Stomach (tissue), 4 donors: ENCODE measurements at regions not wholly inside any gene's neighbourhood (a gene's known extent, or its start where the extent isn't known, plus 50 kb on each side); places are given as distances from the start of the nearest gene placed in this dataset.

Experiments
- POLR2AphosphoS5 ChIP-seq, 3 donors: sonication (generic); formaldehyde crosslinking; IDR thresholded peaks; one replicate each; pipeline ENCODE4 v1.6.1; 2016; ENCODE audit warnings: antibody characterized with exemption in 3 of 3
- TF ChIP-seq, protein P1 (sequence below), 7 experiments: fragments of 450-650 bp in 4 of 7; fragments of 200-600 bp in 3 of 7; sonication (generic) in 3 of 7; IDR thresholded peaks; one replicate each; pipeline ENCODE4 v1.5.1; 2016 to 2019; ENCODE audit warnings: antibody characterized with exemption in 7 of 7, control low read depth in 2 of 7, mild to moderate bottlenecking in 1 of 7

DNA sequence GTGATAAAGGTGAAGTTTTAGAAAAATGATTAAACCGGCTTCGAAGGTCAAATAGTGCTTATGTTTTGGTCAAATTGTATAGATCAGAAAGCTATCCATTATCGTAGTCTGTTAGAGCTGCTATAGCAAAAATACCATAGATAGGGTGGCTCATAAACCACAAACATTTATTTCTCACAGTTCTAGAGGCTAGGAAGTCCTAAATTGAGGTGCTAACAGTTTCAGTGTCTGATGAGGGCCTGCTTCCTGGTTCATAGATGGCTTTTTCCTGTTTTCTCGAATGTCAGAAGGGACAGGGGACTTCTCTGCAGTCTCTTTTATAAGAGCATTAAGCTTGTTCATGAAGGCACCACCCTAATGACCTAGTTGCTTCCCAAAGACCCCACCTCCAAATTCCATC is 186.6 kb upstream of the ERBB4 start:
- TF ChIP-seq, protein P1, sequence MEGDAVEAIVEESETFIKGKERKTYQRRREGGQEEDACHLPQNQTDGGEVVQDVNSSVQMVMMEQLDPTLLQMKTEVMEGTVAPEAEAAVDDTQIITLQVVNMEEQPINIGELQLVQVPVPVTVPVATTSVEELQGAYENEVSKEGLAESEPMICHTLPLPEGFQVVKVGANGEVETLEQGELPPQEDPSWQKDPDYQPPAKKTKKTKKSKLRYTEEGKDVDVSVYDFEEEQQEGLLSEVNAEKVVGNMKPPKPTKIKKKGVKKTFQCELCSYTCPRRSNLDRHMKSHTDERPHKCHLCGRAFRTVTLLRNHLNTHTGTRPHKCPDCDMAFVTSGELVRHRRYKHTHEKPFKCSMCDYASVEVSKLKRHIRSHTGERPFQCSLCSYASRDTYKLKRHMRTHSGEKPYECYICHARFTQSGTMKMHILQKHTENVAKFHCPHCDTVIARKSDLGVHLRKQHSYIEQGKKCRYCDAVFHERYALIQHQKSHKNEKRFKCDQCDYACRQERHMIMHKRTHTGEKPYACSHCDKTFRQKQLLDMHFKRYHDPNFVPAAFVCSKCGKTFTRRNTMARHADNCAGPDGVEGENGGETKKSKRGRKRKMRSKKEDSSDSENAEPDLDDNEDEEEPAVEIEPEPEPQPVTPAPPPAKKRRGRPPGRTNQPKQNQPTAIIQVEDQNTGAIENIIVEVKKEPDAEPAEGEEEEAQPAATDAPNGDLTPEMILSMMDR (IDR thresholded peaks at IDR 0.05) = no peak
- no peak for TF ChIP-seq POLR2AphosphoS5 (IDR thresholded peaks at IDR 0.05)
